ENCODE measurements at regions not wholly inside any gene's neighbourhood (a gene's known extent, or its start where the extent isn't known, plus 50 kb on each side); places are given as distances from the start of the nearest gene placed in this dataset.
A peak's percentile ranks its signal among the peaks of the same experiment; 100 is the strongest.

DNA sequence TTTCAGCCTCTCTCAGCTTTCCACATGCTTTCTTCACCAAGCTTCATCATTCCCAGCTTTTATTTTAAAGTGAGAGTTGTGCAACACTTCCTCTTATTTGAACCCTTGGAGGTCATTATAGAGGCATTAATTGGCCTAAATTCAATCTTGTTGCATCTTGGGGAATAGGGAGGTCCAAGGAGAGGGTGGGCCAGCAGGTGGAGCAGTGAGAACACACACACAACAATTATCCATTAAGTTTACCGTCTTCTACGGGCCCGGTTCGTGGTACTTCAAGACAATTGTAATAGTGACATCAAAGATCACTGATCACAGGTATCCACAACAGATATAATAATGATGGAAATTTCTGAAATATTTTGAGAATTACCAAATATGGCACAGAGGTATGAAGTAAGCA is 457.2 kb upstream of the SMIM21 start:
- TF ChIP-seq, protein P1, sequence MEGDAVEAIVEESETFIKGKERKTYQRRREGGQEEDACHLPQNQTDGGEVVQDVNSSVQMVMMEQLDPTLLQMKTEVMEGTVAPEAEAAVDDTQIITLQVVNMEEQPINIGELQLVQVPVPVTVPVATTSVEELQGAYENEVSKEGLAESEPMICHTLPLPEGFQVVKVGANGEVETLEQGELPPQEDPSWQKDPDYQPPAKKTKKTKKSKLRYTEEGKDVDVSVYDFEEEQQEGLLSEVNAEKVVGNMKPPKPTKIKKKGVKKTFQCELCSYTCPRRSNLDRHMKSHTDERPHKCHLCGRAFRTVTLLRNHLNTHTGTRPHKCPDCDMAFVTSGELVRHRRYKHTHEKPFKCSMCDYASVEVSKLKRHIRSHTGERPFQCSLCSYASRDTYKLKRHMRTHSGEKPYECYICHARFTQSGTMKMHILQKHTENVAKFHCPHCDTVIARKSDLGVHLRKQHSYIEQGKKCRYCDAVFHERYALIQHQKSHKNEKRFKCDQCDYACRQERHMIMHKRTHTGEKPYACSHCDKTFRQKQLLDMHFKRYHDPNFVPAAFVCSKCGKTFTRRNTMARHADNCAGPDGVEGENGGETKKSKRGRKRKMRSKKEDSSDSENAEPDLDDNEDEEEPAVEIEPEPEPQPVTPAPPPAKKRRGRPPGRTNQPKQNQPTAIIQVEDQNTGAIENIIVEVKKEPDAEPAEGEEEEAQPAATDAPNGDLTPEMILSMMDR (IDR thresholded peaks at IDR 0.05; ENCODE audit: unreplicated experiment): no peak
- ChIA-PET CTCF (interaction anchor here (0.6 to 2.1 kb wide), 3 partner anchors 9 to 371 kb away, joined by 3 to 6 read pairs (median 3); no protein-coding TSS in a partner anchor), POLR2A (no interaction called here)
- no peak for DNase-seq (ENCODE audit: unreplicated experiment)
- Mint-ChIP-seq H3K27ac (ENCODE audit: low read depth, unreplicated experiment) (no peak overlapping the region), H3K36me3 (ENCODE audit: insufficient read depth, unreplicated experiment) (no peaks in the 10 kb centered on the region), H3K4me3 (ENCODE audit: unreplicated experiment) (no peak overlapping the region), H3K4me1 (ENCODE audit: insufficient read depth, unreplicated experiment) (no peaks in the 10 kb centered on the region), H3K27me3 (ENCODE audit: insufficient read depth, unreplicated experiment) (no peaks in the 10 kb centered on the region), H3K9me3 (ENCODE audit: unreplicated experiment) (peaks cover 6% of the 10 kb centered on the region)
- no TSS peak for BruUV-seq (replicated peaks)
- intact Hi-C loops (cut with micrococcal nuclease): no loop called here

DNA sequence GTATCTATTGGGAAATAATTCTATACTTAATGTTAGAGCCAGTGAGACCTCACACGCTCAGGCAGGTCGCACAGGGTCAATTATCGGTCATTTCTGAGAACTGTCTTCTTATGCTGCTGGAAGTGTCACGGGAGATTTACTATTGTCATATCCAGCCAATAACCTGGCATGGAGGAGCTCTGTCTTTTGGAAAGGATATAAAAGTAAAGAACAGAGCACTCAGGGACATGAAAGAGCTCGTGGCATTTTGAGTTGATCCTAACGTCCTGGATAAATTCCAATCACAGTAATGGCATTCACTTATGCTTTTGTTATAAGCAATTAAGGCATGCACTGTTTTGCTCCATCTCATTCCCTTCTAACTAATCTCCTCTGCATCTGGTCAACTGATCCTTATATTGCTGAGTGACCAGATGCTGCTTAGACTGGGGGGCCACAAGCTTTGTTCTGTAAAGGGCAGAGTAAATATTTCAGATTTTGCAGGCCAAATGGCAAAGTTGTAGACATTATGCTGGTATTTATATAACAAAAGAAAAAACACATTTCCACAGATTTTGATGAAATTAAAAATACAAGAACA is 453.5 kb upstream of the SMIM21 start:
- no peak overlapping the region for H3K27ac Mint-ChIP-seq (ENCODE audit: low read depth, unreplicated experiment)

DNA sequence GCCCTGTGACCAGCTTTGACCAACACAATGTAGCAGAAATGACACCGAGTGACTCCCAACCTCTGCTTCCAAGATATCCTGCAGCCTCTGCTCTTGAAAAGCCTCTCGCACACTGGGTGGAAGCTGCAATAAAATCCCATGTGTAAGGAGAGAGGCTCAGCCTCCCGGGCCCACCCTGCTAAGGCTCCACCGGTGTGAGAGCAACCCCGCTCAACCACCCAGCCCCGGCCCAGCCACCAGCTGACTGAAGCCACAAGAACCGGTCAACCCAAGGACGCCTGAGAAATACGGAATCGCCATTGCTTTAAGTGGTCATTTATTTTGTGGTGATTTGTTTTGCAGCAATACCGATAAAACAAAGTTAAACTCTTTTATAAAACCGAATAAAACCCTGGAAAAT is 452.8 kb upstream of the SMIM21 start:
- H3K4me3 Mint-ChIP-seq (ENCODE audit: unreplicated experiment): no peak overlapping the region
- H3K27me3 Mint-ChIP-seq (ENCODE audit: insufficient read depth, unreplicated experiment): no peaks in the 10 kb centered on the region
- no peak overlapping the region for H3K27ac Mint-ChIP-seq (ENCODE audit: low read depth, unreplicated experiment)
- no peaks in the 10 kb centered on the region for H3K4me1 Mint-ChIP-seq (ENCODE audit: insufficient read depth, unreplicated experiment)
- ChIA-PET POLR2A (interaction anchor here (0.6 kb wide), 1 partner anchor 10 kb away, joined by 3 read pairs; no protein-coding TSS in a partner anchor), CTCF (no interaction called here)
- H3K9me3 Mint-ChIP-seq (ENCODE audit: unreplicated experiment): peaks cover 14% of the 10 kb centered on the region
- DNase-seq (ENCODE audit: unreplicated experiment): no peak
- intact Hi-C loops (cut with micrococcal nuclease): no loop called here
- BruUV-seq (replicated peaks): no TSS peak
- no peaks in the 10 kb centered on the region for H3K36me3 Mint-ChIP-seq (ENCODE audit: insufficient read depth, unreplicated experiment)
- TF ChIP-seq, protein P1 (IDR thresholded peaks at IDR 0.05; ENCODE audit: unreplicated experiment): no peak

More for the DNA sequence above, 453.5 kb upstream of the SMIM21 start:
- Mint-ChIP-seq H3K36me3 (ENCODE audit: insufficient read depth, unreplicated experiment) (no peaks in the 10 kb centered on the region), H3K4me3 (ENCODE audit: unreplicated experiment) (no peak overlapping the region), H3K4me1 (ENCODE audit: insufficient read depth, unreplicated experiment) (no peaks in the 10 kb centered on the region), H3K9me3 (ENCODE audit: unreplicated experiment) (peaks cover 14% of the 10 kb centered on the region), H3K27me3 (ENCODE audit: insufficient read depth, unreplicated experiment) (no peaks in the 10 kb centered on the region)
- BruUV-seq (replicated peaks): no TSS peak
- intact Hi-C loops (cut with micrococcal nuclease): no loop called here
- ChIA-PET POLR2A (interaction anchor here (0.6 kb wide), 1 partner anchor 9 kb away, joined by 3 read pairs; no protein-coding TSS in a partner anchor), CTCF (interaction anchor here (0.7 kb wide), 1 partner anchor 133 kb away, joined by 3 read pairs; no protein-coding TSS in a partner anchor)
- no peak for DNase-seq (ENCODE audit: unreplicated experiment)
- TF ChIP-seq, protein P1 (IDR thresholded peaks at IDR 0.05; ENCODE audit: unreplicated experiment): no peak

DNA sequence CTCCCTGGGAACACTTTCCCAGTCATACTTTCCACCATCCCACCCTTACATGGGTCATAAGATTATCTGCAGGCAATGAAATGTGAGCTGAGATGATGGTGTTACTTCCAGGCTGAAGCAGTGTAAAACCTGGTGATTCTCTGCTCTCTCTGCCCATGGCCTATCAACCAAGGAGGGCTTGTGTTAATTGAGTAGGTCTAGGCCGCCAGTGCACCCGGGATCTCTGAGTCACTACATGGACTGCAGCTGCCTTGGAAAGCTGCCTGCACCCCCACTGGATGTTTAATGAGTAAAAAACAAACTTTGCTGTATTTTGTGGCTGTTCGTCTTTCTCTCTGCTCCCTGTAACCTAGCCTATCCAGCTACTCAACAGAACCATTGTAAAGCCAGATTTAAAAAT is 451.7 kb upstream of the SMIM21 start:
- BruUV-seq (replicated peaks): no TSS peak
- Mint-ChIP-seq H3K36me3 (ENCODE audit: insufficient read depth, unreplicated experiment) (no peaks in the 10 kb centered on the region), H3K9me3 (ENCODE audit: unreplicated experiment) (peaks cover 11% of the 10 kb centered on the region), H3K4me1 (ENCODE audit: insufficient read depth, unreplicated experiment) (no peaks in the 10 kb centered on the region), H3K27ac (ENCODE audit: low read depth, unreplicated experiment) (no peak overlapping the region), H3K4me3 (ENCODE audit: unreplicated experiment) (no peak overlapping the region), H3K27me3 (ENCODE audit: insufficient read depth, unreplicated experiment) (no peaks in the 10 kb centered on the region)
- TF ChIP-seq, protein P1 (IDR thresholded peaks at IDR 0.05; ENCODE audit: unreplicated experiment): no peak
- DNase-seq (ENCODE audit: unreplicated experiment): peak; percentile 6
- intact Hi-C loops (cut with micrococcal nuclease): no loop called here
- ChIA-PET CTCF (no interaction called here), POLR2A (no interaction called here)

All from MCF 10A (cell line).